GM18858 (cell line): ENCODE measurements at regions not wholly inside any gene's neighbourhood (a gene's known extent, or its start where the extent isn't known, plus 50 kb on each side); places are given as distances from the start of the nearest gene placed in this dataset.

Experiments
- ATAC-seq: cut with Tn5 transposase; IDR thresholded peaks from one replicate; pipeline ENCODE4 v1.9.1; 2021; ENCODE audit not compliant: unreplicated experiment

DNA sequence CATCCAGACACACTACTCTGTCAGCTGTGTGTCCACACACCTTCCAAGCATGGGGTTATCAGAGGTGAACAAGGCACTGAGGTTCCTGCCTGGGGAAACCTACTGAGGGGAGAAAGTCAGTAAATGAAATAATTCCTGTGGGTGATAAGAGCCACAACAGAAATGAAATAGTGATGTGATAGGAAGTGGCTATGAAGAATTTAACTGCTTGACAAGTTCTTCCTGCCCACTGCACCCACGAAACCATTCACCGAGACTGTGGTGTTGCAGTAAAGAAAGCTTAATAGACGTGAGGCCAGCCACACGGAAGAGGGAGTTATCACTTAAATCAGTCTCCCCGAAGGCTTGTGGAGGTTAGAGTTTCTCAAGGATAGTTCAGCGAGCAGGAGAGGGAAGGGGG lies 353.1 kb downstream of the UQCRFS1 start:
- ATAC-seq = no peak

DNA sequence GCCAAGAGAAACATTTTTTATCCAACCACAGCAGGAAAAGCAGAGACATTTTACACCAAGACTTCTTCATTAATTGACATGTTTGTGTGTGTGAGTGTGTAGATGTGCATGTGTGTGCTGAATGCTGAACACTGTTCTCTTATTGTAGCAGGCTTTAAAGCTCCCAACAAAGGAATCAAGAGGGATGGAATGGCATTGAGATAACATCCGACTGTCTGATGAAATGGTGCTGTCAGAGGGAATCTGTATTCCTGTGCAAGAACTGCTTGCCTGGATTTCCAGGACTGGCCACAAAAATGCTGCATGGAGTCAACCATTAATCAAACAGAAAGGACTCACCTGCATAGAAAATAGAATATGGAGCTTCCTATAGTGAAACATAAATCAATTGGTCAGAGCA lies 354.0 kb downstream of the UQCRFS1 start:
- ATAC-seq = no peak

DNA sequence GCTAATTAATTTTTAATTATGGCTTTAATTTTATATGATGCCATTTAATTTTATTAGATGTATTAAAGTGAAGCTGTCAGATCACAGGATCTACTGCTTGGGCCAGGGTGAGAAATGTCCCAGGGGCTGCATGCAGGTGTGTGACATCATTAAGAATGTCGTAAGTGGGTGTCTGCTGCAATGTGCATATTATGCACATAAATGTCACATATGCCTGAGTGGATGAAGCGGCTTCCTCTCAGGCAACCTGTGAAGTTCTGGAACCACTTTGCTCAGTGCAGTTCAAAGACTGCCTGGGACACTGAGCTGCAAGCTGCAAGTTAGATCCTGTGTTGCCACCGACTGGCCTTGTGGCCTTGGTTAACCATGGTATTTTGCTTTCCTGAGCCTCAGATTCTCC lies 355.0 kb downstream of the UQCRFS1 start:
- no peak for ATAC-seq

DNA sequence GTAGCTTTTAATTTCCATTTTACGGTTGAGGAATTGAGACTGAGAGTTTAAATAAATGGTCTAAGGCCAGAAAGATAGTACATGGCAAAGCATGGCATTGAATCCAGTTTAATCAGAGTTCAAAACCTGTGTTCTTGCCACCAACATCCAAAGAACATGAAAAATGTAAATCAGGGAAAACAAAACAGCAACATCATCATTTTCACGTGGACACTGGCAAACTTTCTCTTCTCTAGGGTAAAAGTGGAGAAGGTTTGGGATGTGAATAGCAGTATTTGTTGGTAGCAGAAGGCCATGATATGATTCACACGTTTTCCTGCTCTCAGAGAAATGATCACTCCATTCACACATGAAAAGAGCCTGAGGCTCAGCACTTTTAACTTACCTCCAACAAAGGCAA lies 357.7 kb downstream of the UQCRFS1 start:
- no peak for ATAC-seq

DNA sequence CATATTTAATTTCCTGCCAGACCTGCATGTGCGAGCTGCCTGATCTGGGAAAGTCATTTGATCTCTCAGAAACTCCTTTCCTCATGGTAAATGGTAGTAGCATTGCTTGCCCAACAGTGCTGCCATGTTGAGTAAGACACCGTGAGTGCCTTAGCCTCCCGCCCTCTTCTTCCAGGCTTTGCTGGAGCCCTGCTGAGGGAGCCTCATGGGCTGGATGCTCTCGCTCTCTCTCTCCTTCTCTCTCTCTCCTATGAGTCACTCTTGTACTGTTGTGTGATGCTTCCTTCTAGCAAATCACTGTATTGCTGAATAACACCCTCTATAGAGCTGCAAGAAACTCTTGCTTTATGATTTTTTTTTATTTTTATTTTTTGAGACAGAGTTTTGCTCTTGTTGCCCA lies 365.5 kb downstream of the UQCRFS1 start:
- ATAC-seq = no peak

DNA sequence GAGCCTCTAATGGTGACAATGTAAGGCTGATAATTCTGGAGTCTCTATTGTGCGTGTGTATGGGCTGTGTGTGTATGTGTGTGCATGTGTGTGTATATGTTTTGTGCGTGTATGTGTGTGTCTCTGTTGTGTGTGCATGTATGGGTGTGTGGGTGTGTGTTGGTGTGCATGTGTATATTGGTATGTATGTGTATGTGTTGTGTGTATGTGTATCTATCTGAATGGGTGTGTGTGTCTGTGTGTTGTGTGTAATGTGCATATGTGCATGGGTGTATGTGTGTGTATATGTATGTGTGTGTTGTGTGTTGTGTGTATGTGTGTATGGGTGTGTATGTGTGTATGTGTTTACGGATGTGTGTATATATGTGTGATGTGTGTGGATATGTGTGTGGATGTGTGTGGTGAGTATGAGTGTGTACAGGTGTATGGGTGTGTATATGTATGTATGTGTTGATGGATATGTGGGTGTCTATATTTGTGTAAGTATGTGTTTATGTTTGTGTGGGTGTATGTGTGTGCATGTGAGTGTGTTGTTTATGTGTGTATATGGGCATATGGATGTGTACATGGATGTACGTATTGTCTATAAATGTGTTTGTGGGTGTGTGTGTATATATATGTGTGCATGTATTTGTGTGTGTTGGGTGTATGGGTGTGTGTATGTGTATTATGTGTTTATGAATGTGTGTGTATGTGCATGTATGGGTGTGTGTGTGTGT lies 366.7 kb downstream of the UQCRFS1 start:
- ATAC-seq = no peak

DNA sequence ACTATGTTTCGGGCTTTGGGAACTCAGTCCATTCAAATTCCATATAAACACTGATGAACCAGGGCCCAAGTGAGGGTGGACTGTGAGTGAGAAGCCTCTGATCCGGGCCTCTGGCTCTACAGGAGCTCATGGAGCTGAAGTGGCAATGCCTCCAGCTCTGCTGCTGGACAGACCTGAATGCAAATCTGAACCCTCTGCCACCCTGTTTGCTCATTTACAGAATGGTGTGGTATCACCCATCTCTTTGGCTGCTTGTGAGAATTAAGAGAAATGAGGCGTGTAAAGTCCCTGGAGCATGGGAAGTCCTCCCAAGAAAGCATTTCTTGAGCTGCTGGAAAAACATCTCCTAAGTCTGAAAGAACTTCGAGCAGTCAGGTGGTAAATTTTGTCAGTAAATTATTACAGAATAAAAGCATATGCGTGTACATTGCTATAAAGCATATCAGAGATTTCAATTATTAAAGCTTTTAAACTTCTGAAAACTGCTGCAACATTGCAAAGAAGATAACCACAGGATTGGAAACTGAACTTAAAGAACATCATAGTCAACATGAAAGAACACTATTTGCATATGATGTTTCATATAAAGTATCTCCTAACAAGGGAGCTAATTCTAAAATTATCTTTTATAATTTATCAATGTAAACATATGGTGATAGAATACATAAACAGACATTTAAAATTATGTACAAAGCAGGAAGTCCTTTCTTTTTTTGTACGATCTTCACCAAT lies 369.0 kb downstream of the UQCRFS1 start:
- ATAC-seq = no peak

DNA sequence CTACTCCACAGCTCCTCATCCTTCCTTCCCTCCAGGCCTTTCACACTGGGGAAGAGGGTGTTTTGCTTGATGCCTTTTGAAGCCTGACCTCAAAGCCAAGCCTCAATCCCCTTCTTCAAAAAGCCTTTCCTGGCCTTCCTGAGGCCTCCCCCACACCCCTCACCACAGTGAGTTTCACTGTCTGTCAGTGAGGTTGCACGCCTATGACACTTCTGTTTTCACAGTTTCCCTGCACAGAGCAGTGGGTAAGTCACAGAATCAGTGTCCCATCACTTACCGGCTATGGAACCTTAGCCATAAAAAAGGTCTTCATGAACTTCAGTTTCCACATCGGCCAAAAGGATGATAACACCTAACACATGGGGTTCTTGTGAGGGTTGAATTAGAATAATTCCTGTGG lies 371.4 kb downstream of the UQCRFS1 start:
- ATAC-seq = no peak

DNA sequence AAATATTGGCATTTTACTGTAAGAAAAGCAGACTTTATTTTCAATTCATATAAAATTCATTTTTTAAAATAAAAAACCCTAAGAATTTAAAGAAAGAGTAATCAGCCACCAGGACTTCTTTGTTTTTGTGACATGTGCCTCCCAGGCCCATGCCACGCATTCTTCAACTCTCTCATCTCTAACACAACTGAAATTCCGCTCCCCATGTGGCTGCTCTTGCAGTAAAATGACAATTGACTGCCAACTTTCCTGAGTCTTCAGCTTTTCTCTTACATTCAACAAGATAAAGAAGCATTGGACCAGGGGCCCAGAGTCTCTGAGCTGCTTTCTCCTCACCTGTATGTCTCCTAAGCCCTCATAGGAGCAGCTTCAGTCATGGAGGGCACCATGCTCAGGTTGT lies 372.1 kb downstream of the UQCRFS1 start:
- no peak for ATAC-seq

DNA sequence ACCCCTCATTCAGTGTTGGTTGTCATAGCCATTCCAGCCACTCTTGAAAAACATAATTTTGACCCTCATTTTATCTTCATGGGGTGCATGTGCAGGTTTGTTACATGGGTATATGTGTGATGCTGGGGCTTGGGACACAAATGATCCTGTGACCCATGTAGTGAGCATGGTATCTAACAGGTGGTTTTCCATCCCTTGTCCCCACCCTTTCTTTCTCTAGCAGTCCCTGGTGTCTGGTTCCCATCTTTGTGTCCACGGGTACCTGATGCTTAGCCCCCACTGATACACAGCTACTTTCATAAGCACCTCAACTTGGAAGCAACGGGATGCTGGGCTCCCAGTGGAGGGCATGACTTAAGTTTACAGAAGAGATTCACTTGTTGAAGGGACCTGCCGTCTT lies 373.5 kb downstream of the UQCRFS1 start:
- no peak for ATAC-seq

DNA sequence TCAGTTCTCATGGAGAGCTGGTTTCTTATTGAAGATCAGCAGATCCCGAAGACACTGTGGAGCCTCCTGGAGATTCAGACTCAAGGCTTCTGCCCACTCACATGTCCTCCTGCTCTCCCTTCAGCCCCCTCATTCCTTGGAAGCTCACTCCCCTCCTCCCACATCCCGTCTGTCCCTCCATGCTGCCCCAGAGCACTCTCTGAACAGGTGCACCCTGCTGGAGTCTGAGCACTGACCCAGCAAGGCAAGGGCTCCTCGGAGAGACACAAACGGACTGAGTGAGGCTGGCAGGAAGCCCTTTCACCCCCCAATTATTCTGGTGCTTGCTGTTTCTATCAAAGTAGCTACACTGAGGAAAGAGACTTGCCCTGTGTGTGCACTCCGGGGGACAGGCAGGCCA lies 374.0 kb downstream of the UQCRFS1 start:
- no peak for ATAC-seq

DNA sequence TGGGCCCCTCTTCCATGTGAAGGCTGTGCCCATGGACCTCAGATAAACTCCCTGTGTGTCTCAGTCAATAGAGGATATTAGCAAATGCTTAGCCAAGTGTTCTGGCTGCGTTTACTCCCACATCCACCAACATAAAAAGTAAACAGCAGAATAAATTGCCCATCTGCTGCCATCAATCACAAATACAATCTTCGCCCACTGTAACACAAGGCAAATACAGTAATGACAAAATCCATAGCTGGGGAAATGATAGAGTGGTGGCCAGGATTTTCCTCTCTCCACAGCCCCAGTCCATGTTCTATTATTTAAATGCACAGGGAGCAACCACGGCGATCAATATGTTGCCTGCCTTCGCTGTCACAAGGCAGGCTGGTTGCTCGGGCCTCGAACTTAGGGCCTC lies 376.5 kb downstream of the UQCRFS1 start:
- ATAC-seq = no peak

DNA sequence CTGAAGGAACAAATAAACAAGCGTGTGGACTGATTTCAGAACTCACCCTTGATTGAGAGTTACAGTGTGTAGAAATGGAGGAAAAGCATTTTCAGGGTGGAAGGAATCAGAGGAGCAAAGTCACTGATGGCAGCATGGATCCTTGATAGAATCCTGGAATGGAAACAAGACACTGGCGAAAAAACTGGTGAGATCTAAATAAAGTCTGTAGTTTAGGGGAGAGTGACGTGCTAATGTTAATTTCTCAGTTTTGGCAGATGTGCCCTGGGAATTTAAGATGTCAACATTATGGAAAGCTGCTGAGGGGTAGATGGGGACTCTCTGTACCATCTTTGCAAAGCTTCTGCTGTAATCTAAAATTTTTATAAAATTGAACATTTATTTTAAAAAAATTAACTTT lies 378.0 kb downstream of the UQCRFS1 start:
- no peak for ATAC-seq

DNA sequence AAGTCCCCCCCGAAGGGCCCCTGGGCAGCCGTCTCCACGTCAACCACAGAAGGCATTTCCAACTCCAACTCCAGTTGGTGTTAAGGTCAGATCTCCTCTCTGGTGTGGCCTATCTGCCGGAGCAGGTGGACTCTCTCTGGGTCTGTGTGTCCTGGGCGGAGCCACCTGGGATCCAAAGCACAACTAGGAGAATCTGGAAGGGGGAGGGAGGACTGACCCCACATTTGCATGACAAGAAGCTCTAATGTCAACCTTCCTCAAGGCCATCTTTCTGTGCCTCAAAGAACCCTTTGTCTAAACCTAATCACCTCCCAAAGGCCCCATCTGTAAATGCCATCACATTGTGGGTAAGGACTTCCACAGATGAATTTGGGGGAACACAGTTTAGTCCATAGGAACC lies 381.5 kb downstream of the UQCRFS1 start:
- no peak for ATAC-seq

DNA sequence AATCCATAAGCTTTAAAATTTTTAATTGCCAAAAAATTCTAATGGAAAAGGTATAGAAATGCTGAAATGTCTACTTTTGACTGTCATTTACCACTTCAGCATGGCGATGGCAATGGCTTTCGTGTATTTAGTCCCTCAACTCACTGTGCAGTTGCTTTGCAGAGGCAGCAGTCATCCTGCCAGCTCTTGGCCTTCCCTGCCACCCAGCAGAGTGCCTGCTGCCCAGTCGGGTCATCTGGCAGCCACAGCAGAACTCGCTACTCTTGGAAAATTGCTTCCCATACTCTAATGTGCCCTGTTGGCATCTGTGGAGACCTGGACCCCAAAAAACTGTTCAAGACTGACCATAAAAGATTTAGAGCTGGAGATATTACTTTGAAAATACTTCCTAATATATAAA lies 383.2 kb downstream of the UQCRFS1 start:
- no peak for ATAC-seq

DNA sequence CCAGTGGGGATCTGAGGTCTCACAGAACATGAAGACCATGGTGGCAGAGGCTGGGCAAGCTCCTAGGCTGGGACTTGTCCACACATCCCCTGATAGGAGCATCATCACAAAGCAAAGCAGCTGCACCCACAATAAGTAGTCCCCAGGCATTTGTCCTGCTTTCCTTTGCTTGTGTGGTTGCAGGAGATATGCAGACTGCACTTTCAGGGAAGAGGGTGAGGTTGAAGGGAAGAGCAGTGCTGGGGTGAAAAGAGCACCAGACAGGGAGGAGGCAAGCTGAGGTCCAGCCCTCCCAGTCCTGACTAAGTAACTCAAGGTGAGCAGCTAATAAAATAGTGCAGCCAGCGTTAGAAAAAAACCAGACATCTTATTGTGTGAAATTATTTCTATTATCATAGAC lies 383.6 kb downstream of the UQCRFS1 start:
- ATAC-seq = no peak

DNA sequence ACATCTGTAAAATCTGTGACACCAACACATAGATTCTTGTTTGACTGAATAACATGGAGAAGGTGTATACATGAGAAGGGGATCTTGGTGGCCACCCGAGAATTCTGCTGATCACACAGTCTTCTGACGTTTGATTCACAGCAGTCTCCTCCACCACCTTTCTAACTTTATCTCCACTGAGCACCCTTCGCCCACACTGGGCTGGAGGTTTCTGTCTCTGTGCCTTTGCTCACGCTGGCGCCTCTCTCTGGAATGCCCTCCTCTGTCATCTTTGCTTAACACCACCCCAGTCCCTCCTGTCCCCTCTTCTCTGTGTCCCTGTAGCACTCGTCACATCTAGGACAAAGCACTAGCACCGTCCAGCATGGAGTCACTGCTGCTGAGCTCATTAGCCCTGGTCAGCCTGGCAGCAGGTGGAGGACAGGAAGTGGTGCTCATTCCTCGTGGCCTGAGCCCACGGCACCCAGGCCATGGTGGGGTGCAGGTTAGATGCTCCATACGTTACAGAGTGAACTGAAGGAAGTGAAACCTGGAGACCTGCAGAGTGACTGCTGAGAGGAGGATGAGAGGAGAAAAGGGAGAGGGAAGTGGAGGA lies 384.6 kb downstream of the UQCRFS1 start:
- ATAC-seq = no peak

DNA sequence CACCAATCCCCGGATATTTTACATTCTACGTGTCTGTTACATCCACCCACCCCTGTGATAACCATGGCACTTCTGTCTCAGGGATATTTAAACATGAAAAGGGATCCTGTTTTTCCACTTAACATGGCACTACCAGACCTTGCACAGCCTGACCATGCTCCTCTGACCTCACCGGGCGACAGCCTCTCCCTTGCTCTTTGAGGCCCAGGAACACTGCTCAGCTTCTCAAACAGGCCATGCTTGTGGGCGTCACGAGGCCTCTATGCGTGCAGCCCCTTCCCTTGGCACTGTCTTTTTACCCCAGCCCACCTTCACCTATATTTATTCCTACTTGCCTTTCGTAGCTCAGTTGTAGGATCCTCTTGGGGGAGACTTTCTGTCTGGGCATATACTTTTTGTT lies 385.6 kb downstream of the UQCRFS1 start:
- ATAC-seq = no peak

DNA sequence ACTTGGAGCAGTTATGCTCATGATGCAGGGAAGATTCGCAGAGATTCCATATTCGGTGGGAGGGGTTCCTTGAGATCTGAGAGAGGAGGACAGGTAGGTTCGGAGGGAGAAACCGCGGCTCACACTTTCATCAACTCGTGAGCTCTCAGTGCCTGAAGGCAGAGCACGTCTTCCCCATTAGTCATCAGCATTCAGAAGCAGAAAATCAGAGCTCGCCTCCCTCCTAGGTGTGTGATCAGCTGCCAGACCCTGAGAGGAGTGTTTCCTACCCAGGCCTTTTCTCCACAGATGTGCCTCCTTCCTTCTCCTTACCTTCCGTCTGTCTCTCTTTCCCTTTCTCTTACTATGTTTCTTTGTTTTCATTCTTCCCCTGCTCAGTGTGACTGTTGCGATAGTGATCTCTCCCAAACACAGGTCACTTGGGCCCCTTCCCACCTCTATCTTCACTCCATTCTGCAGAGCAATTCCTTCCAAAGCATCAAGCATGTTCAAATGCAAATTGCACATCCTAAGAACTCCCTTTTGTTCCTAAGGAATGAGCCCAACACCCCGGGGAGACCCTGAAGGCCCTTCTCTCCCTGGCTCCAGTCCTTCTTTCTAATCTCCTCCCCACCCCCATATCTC lies 389.5 kb downstream of the UQCRFS1 start:
- no peak for ATAC-seq

DNA sequence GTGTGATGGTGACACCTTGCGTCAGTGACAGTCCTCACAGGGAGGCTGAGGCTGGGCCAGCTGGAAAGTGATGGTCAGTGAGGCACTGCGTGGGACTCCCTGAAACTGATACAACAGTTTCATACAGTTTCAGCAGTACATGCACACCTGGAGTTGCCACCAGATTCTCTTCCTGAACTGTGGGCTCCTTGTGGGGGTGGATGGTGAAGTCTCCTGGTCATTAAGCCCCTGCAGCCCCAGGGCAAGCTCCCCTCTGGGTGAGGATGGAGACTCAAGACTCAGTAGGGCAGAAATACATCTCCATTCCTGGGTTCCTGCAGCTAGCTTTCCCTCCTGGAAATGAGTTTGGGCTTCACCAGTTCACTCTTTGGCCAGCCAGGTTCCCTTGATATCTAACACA lies 392.7 kb downstream of the UQCRFS1 start:
- no peak for ATAC-seq

DNA sequence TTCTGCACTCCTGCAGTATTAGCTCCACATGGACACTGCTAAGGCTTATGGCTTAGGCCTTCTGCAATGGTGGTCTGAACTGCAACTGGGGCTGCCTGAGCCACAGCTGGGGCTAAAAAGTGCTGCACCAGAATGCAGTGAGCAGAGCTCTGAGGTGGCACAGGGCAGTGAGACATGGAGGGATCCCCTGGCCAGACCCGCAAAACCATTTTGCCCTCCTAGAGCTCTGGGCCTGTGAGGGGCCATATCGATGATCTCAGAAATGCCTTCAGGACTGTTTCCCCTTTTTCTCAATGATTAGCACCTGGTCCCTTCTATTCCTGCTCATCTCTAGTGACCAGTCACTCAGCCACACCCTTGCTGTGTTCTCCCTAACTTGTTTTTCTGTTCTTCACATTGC lies 397.7 kb downstream of the UQCRFS1 start:
- ATAC-seq = no peak

DNA sequence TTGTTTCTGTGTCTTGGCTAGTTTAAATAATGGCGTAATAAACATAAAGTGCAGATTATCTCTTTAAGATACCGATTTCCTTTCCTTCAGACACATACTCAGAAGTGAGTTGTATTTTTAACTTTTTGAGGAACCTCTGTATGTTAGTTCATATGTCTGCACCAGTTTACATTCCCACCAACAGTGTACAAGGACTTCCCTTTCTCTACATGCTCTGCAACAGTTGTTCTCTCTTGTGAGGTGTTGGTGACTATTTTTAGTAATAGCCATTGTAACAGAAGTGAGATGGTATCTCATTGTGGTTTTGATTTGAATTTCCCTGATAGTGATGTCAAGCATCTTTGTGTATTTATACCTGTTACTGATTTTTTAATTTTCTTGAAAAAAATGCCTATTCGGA lies 418.6 kb downstream of the UQCRFS1 start:
- no peak for ATAC-seq
